ENCODE measurements at regions not wholly inside any gene's neighbourhood (a gene's known extent, or its start where the extent isn't known, plus 50 kb on each side); places are given as distances from the start of the nearest gene placed in this dataset.

DNA sequence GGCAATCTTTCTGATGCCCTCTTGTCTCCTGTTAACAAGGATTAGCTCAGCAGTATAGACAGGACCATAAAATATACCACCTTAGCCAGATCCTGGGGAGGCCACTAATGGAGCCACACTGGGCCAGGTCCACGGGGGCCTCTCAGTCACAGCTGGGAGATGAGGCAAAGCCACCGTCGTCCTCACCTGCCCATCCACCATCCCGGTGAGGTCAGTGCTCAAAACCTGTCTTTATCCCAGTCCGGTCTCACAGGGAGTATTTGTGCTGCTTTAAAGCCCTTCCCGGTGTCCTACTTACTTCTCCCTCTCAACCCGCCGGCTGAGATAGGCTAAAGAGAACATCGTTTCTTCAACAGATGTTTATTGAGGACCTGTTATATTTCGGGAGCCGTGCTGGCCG lies 104.3 kb downstream of the EDN3 start:
- no peak for DNase-seq

- no peak for DNase-seq
These were observed 105.1 kb downstream of the EDN3 start for GRCh38 chr20:59405226-59406200.

- DNase-seq: no peak
These were observed 106.0 kb downstream of the EDN3 start for GRCh38 chr20:59406446-59406845.

- no peak for DNase-seq
These were observed 110.8 kb downstream of the EDN3 start for GRCh38 chr20:59411170-59411569.

- DNase-seq: no peak
These were observed 111.2 kb downstream of the EDN3 start for GRCh38 chr20:59411589-59411988.

DNA sequence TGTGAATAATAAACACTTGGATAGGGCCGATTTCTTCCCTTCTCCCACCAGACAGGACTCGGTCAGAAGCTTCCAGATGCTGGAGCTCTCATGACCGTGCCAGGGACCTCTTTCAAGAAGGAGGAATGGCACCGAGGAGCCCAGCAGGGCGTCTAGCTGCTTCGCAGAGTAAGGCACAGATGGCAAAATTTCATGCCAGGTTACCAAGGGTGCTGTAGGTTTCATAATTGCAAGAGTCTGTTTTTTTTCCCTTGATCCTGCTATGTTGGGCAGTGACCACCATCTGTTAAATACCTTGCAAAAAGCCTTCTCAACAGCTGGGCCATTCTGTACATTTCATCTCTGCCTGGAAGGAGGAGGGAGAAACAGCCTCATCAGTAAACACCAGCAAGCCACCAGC lies 111.8 kb downstream of the EDN3 start:
- DNase-seq: no peak

DNA sequence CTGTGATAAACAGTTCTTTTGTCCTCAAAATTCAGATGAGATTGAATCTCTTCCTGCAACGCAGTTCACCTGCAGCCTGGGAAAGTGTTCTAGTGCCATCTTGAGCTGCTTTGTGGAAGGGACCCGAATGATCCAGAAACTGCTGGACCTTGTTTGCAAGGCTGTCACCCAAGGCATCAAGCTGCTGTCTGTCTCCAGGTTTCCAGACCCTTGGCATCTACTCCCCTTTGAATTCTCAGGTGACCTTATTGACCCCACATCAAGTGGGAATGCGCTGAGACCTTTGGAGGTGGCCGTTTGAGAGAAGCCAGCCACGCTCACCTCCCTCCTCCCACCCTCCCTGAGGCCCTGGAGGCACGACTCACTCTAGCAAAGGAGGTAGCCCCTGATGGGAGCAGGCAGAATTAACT lies 112.5 kb downstream of the EDN3 start:
- DNase-seq: no peak

DNA sequence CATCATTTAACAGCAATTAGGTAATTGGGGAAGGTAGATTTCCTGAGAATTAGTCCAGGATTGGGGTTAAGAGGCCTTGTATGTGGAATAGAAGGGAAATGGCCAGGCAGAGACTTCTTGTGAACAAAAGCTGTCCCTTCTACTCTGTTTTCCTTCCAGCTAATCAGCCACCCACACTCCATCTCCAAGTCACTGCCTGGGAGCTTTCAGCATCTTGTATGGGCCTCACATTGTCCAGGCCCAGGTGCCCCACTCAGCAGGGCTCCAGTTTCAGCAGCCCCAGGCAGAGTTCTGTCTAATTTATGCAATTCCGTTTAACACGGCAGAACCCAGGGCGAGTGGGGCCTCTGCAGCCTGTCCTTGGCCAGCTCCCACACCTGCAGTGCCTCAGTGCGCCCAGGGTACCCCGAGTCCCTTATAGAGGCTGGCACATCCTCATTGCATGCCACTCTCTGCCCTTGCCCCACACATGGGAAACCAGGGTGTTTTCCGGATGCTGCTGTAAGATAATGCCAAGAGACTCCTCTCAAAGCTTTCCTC lies 113.0 kb downstream of the EDN3 start:
- no peak for DNase-seq

- no peak for DNase-seq
These were observed 114.7 kb downstream of the EDN3 start for GRCh38 chr20:59414936-59415623.

GRCh38 chr20:59416916-59417315 lies 116.5 kb downstream of the EDN3 start:
- DNase-seq: no peak

DNA sequence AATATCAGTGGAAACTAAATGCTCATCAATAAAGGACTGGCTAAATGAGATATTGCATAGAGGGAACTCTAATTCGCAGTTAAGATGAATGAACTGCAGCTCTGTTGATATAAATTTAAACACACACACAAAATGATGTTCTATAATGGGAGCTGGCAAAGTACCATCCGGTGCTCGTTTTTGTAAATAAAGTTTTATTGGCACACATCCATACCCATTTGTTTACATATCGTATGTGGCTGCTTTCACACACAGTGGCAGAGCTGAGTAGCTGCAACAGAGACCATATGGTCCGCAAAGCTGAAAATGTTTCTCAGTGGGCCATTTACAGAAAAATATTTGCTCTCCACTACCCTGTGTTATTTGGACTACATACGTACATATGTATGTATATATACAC lies 120.7 kb downstream of the EDN3 start:
- no peak for DNase-seq

GRCh38 chr20:59421920-59422637 lies 121.7 kb downstream of the EDN3 start:
- no peak for DNase-seq

GRCh38 chr20:59422872-59423544 lies 122.6 kb downstream of the EDN3 start:
- no peak for DNase-seq

GRCh38 chr20:59424976-59425375 lies 124.6 kb downstream of the EDN3 start:
- no peak for DNase-seq

- DNase-seq: no peak
These were observed 125.2 kb downstream of the EDN3 start for GRCh38 chr20:59425572-59425971.

- no peak for DNase-seq
These were observed 127.6 kb downstream of the EDN3 start for GRCh38 chr20:59428006-59428405.

GRCh38 chr20:59428441-59429205 lies 128.2 kb downstream of the EDN3 start:
- DNase-seq: peak; percentile 41 to 59

- DNase-seq: peak in 1 of 2 experiments; percentile 22
These were observed 129.0 kb downstream of the EDN3 start for GRCh38 chr20:59429396-59429795.

DNA sequence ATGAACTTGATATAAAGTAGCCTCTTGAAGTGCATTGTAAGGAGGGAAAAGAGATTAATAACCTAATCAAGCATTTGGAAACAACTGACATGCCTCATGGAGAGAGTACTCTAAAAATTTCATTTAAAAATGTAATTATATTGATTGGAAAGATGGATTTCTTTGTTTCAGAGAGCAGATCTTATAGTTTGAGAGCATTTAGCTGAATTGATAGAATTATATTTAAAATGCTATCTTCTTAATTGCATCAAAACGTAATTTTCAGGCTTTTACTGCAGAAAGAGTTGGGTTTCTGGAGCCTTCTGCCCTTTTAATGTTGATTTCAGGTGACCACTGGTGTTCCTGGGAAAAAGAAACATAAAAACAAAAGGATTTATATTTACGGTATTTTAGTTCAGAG lies 130.6 kb downstream of the EDN3 start:
- DNase-seq: no peak

DNA sequence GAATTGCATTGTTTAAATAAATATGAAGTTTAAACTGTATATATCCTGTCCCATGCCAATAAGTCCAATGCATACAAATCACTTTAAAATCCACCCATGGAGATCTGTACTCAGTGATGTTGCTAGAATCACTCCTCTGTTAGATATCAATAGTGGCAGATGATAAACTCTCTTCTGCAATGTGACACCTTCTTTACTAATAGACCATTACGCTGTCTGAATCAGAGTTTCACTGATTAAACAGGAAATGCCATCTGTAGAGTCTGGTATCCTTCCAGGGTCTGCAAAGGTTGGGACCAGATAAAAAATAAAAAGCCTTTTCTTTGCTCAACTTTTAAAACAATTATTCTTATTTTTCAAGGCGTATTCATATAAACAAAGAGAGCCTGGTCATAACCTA lies 134.5 kb downstream of the EDN3 start:
- DNase-seq: no peak

DNA sequence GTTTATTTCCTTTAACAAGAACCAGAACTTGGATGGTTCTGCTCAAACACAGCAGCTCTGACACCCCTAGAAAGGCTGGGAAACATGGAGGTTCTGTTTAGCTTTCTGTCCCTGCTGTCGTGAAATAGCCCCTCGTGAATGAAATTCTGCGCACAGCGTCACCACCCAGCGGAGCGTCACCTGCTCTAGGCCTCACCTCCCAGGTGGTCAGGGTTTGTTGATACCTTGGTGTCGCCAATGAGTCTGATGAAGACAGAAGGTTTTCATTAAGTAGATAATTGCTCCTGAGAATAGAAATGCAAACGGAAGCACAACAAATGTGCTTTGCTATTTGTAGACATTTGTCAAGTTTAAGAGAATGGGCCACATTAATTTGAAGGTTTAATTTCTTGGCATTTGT lies 135.1 kb downstream of the EDN3 start:
- no peak for DNase-seq

DNA sequence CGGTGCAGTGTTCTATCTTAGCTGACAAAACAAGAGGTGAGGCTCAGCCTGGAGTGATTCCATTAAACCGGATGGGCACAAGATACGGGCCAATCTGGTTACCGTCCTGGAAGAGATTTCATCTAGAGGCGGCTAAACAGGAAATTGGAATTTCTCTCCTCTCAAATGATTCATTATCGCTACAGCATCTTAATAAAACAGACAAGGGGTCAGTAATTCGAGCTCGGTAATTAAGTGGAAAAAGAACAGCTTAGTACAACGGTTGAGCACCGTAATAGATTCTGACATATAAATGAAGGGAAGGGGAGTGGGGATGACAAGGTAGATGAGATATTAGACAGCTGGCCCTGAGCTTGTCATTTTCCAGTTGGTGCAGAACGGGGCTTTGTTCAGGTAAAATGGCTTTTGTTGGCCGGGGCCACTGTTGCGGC lies 137.2 kb downstream of the EDN3 start:
- no peak for DNase-seq

All from AML-193 (cell line).